ENCODE measurements at regions not wholly inside any gene's neighbourhood (a gene's known extent, or its start where the extent isn't known, plus 50 kb on each side); places are given as distances from the start of the nearest gene placed in this dataset.

GRCh38 chr11:11084337-11084736 lies 226.5 kb upstream of the ZBED5 start:
- Histone ChIP-seq H3K9me3 (ENCODE audit: control insufficient read depth in 4 of 4, insufficient read depth in 3 of 4, low read length in 3 of 4) (no peaks in the 10 kb centered on the region), H3K27ac (ENCODE audit: low read depth in 1 of 2, low read length in 1 of 2) (no peak overlapping the region), H3K36me3 (ENCODE audit: control insufficient read depth in 4 of 4, insufficient read depth in 4 of 4, low read length in 4 of 4) (no peaks in the 10 kb centered on the region), H3K4me1 (ENCODE audit: control insufficient read depth in 5 of 5, insufficient read depth in 5 of 5, low read length in 5 of 5) (no peaks in the 10 kb centered on the region), H3K9ac (ENCODE audit: insufficient read depth in 1 of 2, low read length in 2 of 2) (no peak overlapping the region), H3K27me3 (ENCODE audit: control insufficient read depth in 3 of 3, insufficient read depth in 3 of 3, low read length in 2 of 3) (no peaks in the 10 kb centered on the region), H3K4me3 (no peak overlapping the region)
- WGBS, 2 donors = 92 to 94% methylated on average over 1 of the region's 1 CpG
- TF ChIP-seq, protein P1, sequence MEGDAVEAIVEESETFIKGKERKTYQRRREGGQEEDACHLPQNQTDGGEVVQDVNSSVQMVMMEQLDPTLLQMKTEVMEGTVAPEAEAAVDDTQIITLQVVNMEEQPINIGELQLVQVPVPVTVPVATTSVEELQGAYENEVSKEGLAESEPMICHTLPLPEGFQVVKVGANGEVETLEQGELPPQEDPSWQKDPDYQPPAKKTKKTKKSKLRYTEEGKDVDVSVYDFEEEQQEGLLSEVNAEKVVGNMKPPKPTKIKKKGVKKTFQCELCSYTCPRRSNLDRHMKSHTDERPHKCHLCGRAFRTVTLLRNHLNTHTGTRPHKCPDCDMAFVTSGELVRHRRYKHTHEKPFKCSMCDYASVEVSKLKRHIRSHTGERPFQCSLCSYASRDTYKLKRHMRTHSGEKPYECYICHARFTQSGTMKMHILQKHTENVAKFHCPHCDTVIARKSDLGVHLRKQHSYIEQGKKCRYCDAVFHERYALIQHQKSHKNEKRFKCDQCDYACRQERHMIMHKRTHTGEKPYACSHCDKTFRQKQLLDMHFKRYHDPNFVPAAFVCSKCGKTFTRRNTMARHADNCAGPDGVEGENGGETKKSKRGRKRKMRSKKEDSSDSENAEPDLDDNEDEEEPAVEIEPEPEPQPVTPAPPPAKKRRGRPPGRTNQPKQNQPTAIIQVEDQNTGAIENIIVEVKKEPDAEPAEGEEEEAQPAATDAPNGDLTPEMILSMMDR (IDR thresholded peaks at IDR 0.05; ENCODE audit: control extremely low read depth, extremely low read depth) = no peak
- DNase-seq (no peak), ATAC-seq (ENCODE audit: insufficient read depth, low FRiP score) (no peak)

DNA sequence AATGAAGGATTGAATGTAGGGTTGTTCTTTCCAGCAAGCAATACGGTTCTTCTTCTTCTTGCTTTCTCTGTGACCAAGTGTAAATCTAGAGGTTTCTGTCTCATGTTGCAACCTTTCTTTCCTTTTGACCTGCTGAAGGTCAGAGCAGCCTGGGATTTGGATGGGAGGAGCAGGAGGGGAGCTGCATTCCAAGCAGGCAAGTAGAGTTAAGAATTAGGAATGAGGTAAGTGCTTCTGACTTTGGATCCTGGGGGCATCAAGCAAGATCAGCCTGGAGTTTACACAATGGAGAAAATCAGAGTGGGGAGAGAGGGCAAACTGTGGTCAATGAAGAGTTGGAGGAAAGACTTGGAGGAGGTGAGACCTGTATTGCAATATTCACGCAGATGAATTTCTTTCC lies 225.6 kb upstream of the ZBED5 start:
- 87 to 92% methylated on average over 2 of the region's 2 CpGs for WGBS, 2 donors
- Histone ChIP-seq H3K9me3 (ENCODE audit: control insufficient read depth in 4 of 4, insufficient read depth in 3 of 4, low read length in 3 of 4) (no peaks in the 10 kb centered on the region), H3K36me3 (ENCODE audit: control insufficient read depth in 4 of 4, insufficient read depth in 4 of 4, low read length in 4 of 4) (no peaks in the 10 kb centered on the region), H3K4me1 (ENCODE audit: control insufficient read depth in 5 of 5, insufficient read depth in 5 of 5, low read length in 5 of 5) (no peaks in the 10 kb centered on the region), H3K9ac (ENCODE audit: insufficient read depth in 1 of 2, low read length in 2 of 2) (no peak overlapping the region), H3K27ac (ENCODE audit: low read depth in 1 of 2, low read length in 1 of 2) (no peak overlapping the region), H3K27me3 (ENCODE audit: control insufficient read depth in 3 of 3, insufficient read depth in 3 of 3, low read length in 2 of 3) (no peaks in the 10 kb centered on the region), H3K4me3 (no peak overlapping the region)
- TF ChIP-seq, protein P1 (IDR thresholded peaks at IDR 0.05; ENCODE audit: control extremely low read depth, extremely low read depth) = no peak
- ATAC-seq (ENCODE audit: insufficient read depth, low FRiP score) (no peak), DNase-seq (no peak)

DNA sequence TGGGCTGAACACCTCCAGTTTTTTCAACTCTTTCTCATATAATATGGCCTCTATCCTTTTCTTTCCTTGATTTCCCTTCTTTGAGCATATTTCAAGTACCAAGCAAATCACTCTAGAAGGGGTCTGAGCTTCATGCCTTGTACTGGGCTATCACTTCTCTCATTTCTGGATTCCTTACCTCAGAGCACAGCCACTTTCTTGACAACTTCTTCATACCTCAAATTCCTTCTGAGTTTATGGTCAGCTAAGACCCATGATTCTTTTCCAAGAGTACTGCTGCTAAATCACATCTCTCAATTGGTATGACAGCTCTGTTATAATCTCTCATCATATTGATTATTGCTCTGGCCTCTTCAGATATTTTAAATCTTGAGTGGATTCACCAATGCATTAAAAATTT lies 224.8 kb upstream of the ZBED5 start:
- ATAC-seq (ENCODE audit: insufficient read depth, low FRiP score) (no peak), DNase-seq (no peak)
- H3K36me3 ChIP-seq (ENCODE audit: control insufficient read depth in 4 of 4, insufficient read depth in 4 of 4, low read length in 4 of 4) = no peaks in the 10 kb centered on the region
- H3K4me1 ChIP-seq (ENCODE audit: control insufficient read depth in 5 of 5, insufficient read depth in 5 of 5, low read length in 5 of 5) = no peaks in the 10 kb centered on the region
- TF ChIP-seq, protein P1 (IDR thresholded peaks at IDR 0.05; ENCODE audit: control extremely low read depth, extremely low read depth) = no peak
- no peaks in the 10 kb centered on the region for H3K27me3 ChIP-seq (ENCODE audit: control insufficient read depth in 3 of 3, insufficient read depth in 3 of 3, low read length in 2 of 3)
- no peaks in the 10 kb centered on the region for H3K9me3 ChIP-seq (ENCODE audit: control insufficient read depth in 4 of 4, insufficient read depth in 3 of 4, low read length in 3 of 4)
- H3K27ac ChIP-seq (ENCODE audit: low read depth in 1 of 2, low read length in 1 of 2) = no peak overlapping the region
- no peak overlapping the region for H3K9ac ChIP-seq (ENCODE audit: insufficient read depth in 1 of 2, low read length in 2 of 2)
- no peak overlapping the region for H3K4me3 ChIP-seq

- ATAC-seq (ENCODE audit: insufficient read depth, low FRiP score) (no peak), DNase-seq (peak in 1 of 3 donors; percentile 20)
- no peaks in the 10 kb centered on the region for H3K36me3 ChIP-seq (ENCODE audit: control insufficient read depth in 4 of 4, insufficient read depth in 4 of 4, low read length in 4 of 4)
- H3K4me1 ChIP-seq (ENCODE audit: control insufficient read depth in 5 of 5, insufficient read depth in 5 of 5, low read length in 5 of 5) = peaks cover 0 to 1% (median 0%) of the 10 kb centered on the region in 5 donors
- 44 to 58% methylated on average over 4 of the region's 4 CpGs for WGBS, 2 donors
- no peak overlapping the region for H3K4me3 ChIP-seq
- TF ChIP-seq, protein P1 (IDR thresholded peaks at IDR 0.05; ENCODE audit: control extremely low read depth, extremely low read depth) = no peak
- H3K27me3 ChIP-seq (ENCODE audit: control insufficient read depth in 3 of 3, insufficient read depth in 3 of 3, low read length in 2 of 3) = no peaks in the 10 kb centered on the region
- no peak overlapping the region for H3K9ac ChIP-seq (ENCODE audit: insufficient read depth in 1 of 2, low read length in 2 of 2)
- H3K9me3 ChIP-seq (ENCODE audit: control insufficient read depth in 4 of 4, insufficient read depth in 3 of 4, low read length in 3 of 4) = no peaks in the 10 kb centered on the region
- H3K27ac ChIP-seq (ENCODE audit: low read depth in 1 of 2, low read length in 1 of 2) = no peak overlapping the region
These were observed 223.9 kb upstream of the ZBED5 start for GRCh38 chr11:11081776-11082175.

Measured in lung (tissue), 11 donors.